Liver (tissue), 8 donors: ENCODE measurements at regions not wholly inside any gene's neighbourhood (a gene's known extent, or its start where the extent isn't known, plus 50 kb on each side); places are given as distances from the start of the nearest gene placed in this dataset.

Source experiments
- DNase-seq: peaks from one replicate; pipeline ENCODE4 v3.0.0-alpha.2; 2017; ENCODE audit warnings: low spot score
- H3K27ac ChIP-seq, 2 donors: one replicate each; pipeline ENCODE4 v1.7.0; 2013; ENCODE audit warnings: inconsistent platforms in 2 of 2, low read length in 2 of 2, control low read depth in 1 of 2, low read depth in 1 of 2, mild to moderate bottlenecking in 1 of 2
- H3K27me3 ChIP-seq, 4 donors: one replicate each; pipeline versions ENCODE4 v1.6.1 to v1.7.0; 2013; ENCODE audit warnings: low read length in 3 of 4, inconsistent platforms in 1 of 4, mild to moderate bottlenecking in 1 of 4, moderate library complexity in 1 of 4; ENCODE audit not compliant: control insufficient read depth in 4 of 4, insufficient read depth in 4 of 4
- H3K36me3 ChIP-seq, 4 donors: one replicate each; pipeline versions ENCODE4 v1.6.1 to v1.7.0; 2013; ENCODE audit warnings: low read length in 3 of 4, mild to moderate bottlenecking in 3 of 4, low read depth in 1 of 4, moderate library complexity in 1 of 4; ENCODE audit not compliant: control insufficient read depth in 4 of 4, insufficient read depth in 3 of 4
- H3K4me1 ChIP-seq, 4 donors: one replicate each; pipeline versions ENCODE4 v1.6.1 to v1.7.0; 2013; ENCODE audit warnings: low read length in 3 of 4, mild to moderate bottlenecking in 3 of 4, moderate library complexity in 1 of 4; ENCODE audit not compliant: control insufficient read depth in 4 of 4, insufficient read depth in 4 of 4
- H3K4me3 ChIP-seq, 3 donors: one replicate each; pipeline versions ENCODE4 v1.6.1 to v1.7.0; 2013; ENCODE audit warnings: low read length in 3 of 3, control low read depth in 1 of 3, low read depth in 1 of 3, mild to moderate bottlenecking in 1 of 3
- H3K9ac ChIP-seq, 2 donors: one replicate each; pipeline ENCODE4 v1.7.0; 2013; ENCODE audit warnings: low read length in 2 of 2, mild to moderate bottlenecking in 2 of 2, moderate library complexity in 2 of 2, control low read depth in 1 of 2, low read depth in 1 of 2
- H3K9me3 ChIP-seq, 4 donors: one replicate each; pipeline versions ENCODE4 v1.6.1 to v1.7.0; 2013; ENCODE audit warnings: low read length in 3 of 4; ENCODE audit not compliant: control insufficient read depth in 4 of 4
- ATF3 ChIP-seq: IDR thresholded peaks from 2 replicates; pipeline ENCODE4 v1.6.1; 2016; ENCODE audit warnings: antibody characterized with exemption
- EGR1 ChIP-seq, 2 donors: IDR thresholded peaks; 2 replicates each; pipeline ENCODE4 v1.6.1; 2016 to 2018; ENCODE audit warnings: antibody characterized with exemption in 2 of 2, low read depth in 2 of 2
- FOXA1 ChIP-seq: IDR thresholded peaks from 2 replicates; pipeline ENCODE4 v1.6.1; 2016; ENCODE audit warnings: antibody characterized with exemption
- GABPA ChIP-seq, 2 donors: IDR thresholded peaks in 1 of 2; conservative IDR thresholded peaks in 1 of 2; 2 replicates each; pipeline ENCODE4 v1.6.1; 2016; ENCODE audit warnings: antibody characterized with exemption in 2 of 2, mild to moderate bottlenecking in 1 of 2, moderate library complexity in 1 of 2
- HNF4A ChIP-seq, 2 donors: conservative IDR thresholded peaks; 2 replicates each; pipeline ENCODE4 v1.6.1; 2016; ENCODE audit warnings: antibody characterized with exemption in 2 of 2, mild to moderate bottlenecking in 2 of 2
- NR2F2 ChIP-seq: IDR thresholded peaks from 2 replicates; pipeline ENCODE4 v1.6.1; 2016; ENCODE audit warnings: antibody characterized with exemption
- RAD21 ChIP-seq, 2 donors: IDR thresholded peaks; 2 replicates each; pipeline ENCODE4 v1.6.1; 2016; ENCODE audit warnings: antibody characterized with exemption in 2 of 2, mild to moderate bottlenecking in 2 of 2
- SP1 ChIP-seq: IDR thresholded peaks from 2 replicates; pipeline ENCODE4 v1.6.1; 2018; ENCODE audit warnings: antibody characterized with exemption, mild to moderate bottlenecking
- TAF1 ChIP-seq: conservative IDR thresholded peaks from 2 replicates; pipeline ENCODE4 v1.6.1; 2016; ENCODE audit warnings: antibody characterized with exemption, mild to moderate bottlenecking
- YY1 ChIP-seq: IDR thresholded peaks from 2 replicates; pipeline ENCODE4 v1.6.1; 2016; ENCODE audit warnings: antibody characterized with exemption, mild to moderate bottlenecking
- ZBTB33 ChIP-seq: IDR thresholded peaks from 2 replicates; pipeline ENCODE4 v1.6.1; 2016; ENCODE audit warnings: antibody characterized with exemption
- WGBS: extraction: QIAGEN DNeasy Blood & Tissue Kit; methylation state at CpG from one replicate; pipeline ENCODE4 v1.1.7; 2013; 5-methylcytosine and 5-hydroxymethylcytosine counted together
- TF ChIP-seq, protein P1 (sequence below): IDR thresholded peaks from 2 replicates; pipeline ENCODE4 v1.6.1; 2016; ENCODE audit warnings: antibody characterized with exemption, mild to moderate bottlenecking
- TF ChIP-seq, protein P2 (sequence below): IDR thresholded peaks from 2 replicates; pipeline ENCODE4 v1.6.1; 2016; ENCODE audit warnings: antibody characterized with exemption
- TF ChIP-seq, protein P3 (sequence below): fragments of 150-350 bp; IDR thresholded peaks from 2 replicates; pipeline ENCODE4 v1.5.1; 2017; ENCODE audit warnings: improper control_type of control experiment, low read depth, low read length; ENCODE audit not compliant: missing input control
- donor health status: healthy.
- donor health status: healthy.
- donor health status: healthy.
- donor health status: healthy.
- donor health status: healthy.

DNA sequence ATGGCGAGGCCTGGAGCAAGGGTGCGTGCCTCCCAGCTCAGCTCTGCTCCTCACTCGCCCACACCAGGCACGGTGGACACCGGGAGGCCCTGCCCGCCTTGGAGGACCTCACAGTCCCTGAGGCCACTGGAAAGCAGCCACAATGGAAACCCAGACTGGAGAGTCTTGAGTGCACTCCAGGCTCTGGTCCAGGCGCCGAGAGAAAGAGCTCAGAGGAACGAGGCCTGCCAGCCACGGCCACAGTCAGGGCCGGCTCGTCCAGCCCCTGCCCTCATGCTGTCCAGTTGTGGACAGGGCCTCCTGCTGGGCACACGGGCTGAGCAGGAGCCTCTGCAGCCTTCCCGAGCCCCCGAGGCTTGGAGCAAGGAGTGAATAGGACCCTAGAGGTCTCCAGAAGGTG is 53.3 kb upstream of the GRPEL1 start:
- H3K27me3 ChIP-seq: peaks cover 0 to 3% (median 0%) of the 10 kb centered on the region in 4 donors
- TF ChIP-seq, protein P1, sequence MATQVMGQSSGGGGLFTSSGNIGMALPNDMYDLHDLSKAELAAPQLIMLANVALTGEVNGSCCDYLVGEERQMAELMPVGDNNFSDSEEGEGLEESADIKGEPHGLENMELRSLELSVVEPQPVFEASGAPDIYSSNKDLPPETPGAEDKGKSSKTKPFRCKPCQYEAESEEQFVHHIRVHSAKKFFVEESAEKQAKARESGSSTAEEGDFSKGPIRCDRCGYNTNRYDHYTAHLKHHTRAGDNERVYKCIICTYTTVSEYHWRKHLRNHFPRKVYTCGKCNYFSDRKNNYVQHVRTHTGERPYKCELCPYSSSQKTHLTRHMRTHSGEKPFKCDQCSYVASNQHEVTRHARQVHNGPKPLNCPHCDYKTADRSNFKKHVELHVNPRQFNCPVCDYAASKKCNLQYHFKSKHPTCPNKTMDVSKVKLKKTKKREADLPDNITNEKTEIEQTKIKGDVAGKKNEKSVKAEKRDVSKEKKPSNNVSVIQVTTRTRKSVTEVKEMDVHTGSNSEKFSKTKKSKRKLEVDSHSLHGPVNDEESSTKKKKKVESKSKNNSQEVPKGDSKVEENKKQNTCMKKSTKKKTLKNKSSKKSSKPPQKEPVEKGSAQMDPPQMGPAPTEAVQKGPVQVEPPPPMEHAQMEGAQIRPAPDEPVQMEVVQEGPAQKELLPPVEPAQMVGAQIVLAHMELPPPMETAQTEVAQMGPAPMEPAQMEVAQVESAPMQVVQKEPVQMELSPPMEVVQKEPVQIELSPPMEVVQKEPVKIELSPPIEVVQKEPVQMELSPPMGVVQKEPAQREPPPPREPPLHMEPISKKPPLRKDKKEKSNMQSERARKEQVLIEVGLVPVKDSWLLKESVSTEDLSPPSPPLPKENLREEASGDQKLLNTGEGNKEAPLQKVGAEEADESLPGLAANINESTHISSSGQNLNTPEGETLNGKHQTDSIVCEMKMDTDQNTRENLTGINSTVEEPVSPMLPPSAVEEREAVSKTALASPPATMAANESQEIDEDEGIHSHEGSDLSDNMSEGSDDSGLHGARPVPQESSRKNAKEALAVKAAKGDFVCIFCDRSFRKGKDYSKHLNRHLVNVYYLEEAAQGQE: no peak
- TF ChIP-seq EGR1 (IDR thresholded peaks at IDR 0.05; ENCODE audit: low read depth in 2 of 2) (no peak), YY1 (no peak), NR2F2 (no peak), SP1 (no peak), ATF3 (no peak), HNF4A (conservative IDR thresholded peaks at IDR 0.05) (no peak), ZBTB33 (no peak), FOXA1 (no peak), RAD21 (IDR thresholded peaks at IDR 0.05) (no peak), TAF1 (no peak), GABPA (IDR thresholded peaks at IDR 0.05 in 1 of 2, conservative IDR thresholded peaks at IDR 0.05 in 1 of 2) (no peak)
- TF ChIP-seq, protein P2, sequence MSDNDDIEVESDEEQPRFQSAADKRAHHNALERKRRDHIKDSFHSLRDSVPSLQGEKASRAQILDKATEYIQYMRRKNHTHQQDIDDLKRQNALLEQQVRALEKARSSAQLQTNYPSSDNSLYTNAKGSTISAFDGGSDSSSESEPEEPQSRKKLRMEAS: no peak
- H3K36me3 ChIP-seq: no peaks in the 10 kb centered on the region
- DNase-seq: no peak
- H3K4me3 ChIP-seq: no peak overlapping the region
- peaks cover 7 to 12% (median 8%) of the 10 kb centered on the region in 4 donors for H3K4me1 ChIP-seq
- 89% methylated on average over 15 of the region's 15 CpGs for WGBS
- H3K9me3 ChIP-seq: no peaks in the 10 kb centered on the region
- no peak overlapping the region for H3K27ac ChIP-seq
- no peak overlapping the region for H3K9ac ChIP-seq

DNA sequence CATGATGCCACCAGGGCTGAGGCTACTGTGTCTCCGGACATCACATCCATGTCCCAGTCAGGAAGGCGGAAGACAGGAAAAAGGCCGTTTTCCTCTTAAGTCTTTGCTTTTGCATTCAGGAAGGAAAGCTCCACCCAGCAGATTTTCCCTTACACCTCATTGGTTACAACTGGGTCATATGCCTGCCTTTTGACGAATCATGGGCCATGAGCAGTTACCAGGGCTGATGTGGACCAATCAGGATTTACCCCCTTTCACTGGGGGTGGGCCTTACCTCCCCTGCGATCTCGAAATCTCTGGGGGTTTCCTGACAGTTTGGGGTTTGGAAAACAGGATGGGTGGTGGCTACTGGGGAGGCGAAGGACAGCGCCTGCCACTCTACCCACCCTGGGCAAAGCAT is 52.5 kb upstream of the GRPEL1 start:
- TF ChIP-seq SP1 (no peak), NR2F2 (no peak), GABPA (IDR thresholded peaks at IDR 0.05 in 1 of 2, conservative IDR thresholded peaks at IDR 0.05 in 1 of 2) (no peak), FOXA1 (no peak)
- TF ChIP-seq, protein P3, sequence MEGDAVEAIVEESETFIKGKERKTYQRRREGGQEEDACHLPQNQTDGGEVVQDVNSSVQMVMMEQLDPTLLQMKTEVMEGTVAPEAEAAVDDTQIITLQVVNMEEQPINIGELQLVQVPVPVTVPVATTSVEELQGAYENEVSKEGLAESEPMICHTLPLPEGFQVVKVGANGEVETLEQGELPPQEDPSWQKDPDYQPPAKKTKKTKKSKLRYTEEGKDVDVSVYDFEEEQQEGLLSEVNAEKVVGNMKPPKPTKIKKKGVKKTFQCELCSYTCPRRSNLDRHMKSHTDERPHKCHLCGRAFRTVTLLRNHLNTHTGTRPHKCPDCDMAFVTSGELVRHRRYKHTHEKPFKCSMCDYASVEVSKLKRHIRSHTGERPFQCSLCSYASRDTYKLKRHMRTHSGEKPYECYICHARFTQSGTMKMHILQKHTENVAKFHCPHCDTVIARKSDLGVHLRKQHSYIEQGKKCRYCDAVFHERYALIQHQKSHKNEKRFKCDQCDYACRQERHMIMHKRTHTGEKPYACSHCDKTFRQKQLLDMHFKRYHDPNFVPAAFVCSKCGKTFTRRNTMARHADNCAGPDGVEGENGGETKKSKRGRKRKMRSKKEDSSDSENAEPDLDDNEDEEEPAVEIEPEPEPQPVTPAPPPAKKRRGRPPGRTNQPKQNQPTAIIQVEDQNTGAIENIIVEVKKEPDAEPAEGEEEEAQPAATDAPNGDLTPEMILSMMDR: no peak
- 85% methylated on average over 8 of the region's 8 CpGs for WGBS
- Histone ChIP-seq H3K4me3 (no peak overlapping the region), H3K27me3 (peaks cover 0 to 3% (median 0%) of the 10 kb centered on the region in 4 donors), H3K27ac (no peak overlapping the region), H3K36me3 (no peaks in the 10 kb centered on the region), H3K9me3 (no peaks in the 10 kb centered on the region), H3K4me1 (peaks cover 3 to 8% (median 7%) of the 10 kb centered on the region in 4 donors), H3K9ac (no peak overlapping the region)
- no peak for DNase-seq
